ENCODE measurements at regions not wholly inside any gene's neighbourhood (a gene's known extent, or its start where the extent isn't known, plus 50 kb on each side); places are given as distances from the start of the nearest gene placed in this dataset.
"Not testable (repeated sequence)": the region's sequence is repeated elsewhere in the genome, so short reads cannot be mapped to it uniquely, and the experiment has no call there.

- Histone ChIP-seq H3K4me3 (no peak overlapping the region), H3K27me3 (no peaks in the 10 kb centered on the region), H3K36me3 (no peaks in the 10 kb centered on the region), H3K9me3 (no peaks in the 10 kb centered on the region), H3K27ac (no peak overlapping the region), H3K4me1 (peaks cover 3 to 13% of the 10 kb centered on the region in 2 donors)
- intact Hi-C loops (cut with DNase I; ENCODE audit: low total_unique reads): no loop called here
- TF ChIP-seq CTCF (IDR thresholded peaks at IDR 0.05) (no peak), POLR2A (IDR thresholded peaks at IDR 0.05) (no peak), POLR2AphosphoS5 (IDR thresholded peaks at IDR 0.05) (no peak)
- no peak for DNase-seq (ENCODE audit: low spot score in 2 of 2)
Measured at GRCh38 chr6:167748458-167749379, 78.0 kb upstream of the AFDN start.

GRCh38 chr6:167750956-167751358, 75.8 kb upstream of the AFDN start:
- DNase-seq (ENCODE audit: low spot score in 2 of 2): peak; percentile 89 to 97
- Histone ChIP-seq H3K36me3 (no peaks in the 10 kb centered on the region), H3K4me3 (peak overlapping the region in 2 of 3 donors; percentile 27 to 47), H3K27me3 (no peaks in the 10 kb centered on the region), H3K4me1 (peaks cover 3 to 13% of the 10 kb centered on the region in 2 donors), H3K27ac (peak overlapping the region; percentile 89 to 90), H3K9me3 (no peaks in the 10 kb centered on the region)
- intact Hi-C loops (cut with DNase I; ENCODE audit: low total_unique reads): no loop called here
- TF ChIP-seq CTCF (IDR thresholded peaks at IDR 0.05) (no peak), POLR2AphosphoS5 (IDR thresholded peaks at IDR 0.05) (peak; percentile 78 to 92 (median 91)), POLR2A (IDR thresholded peaks at IDR 0.05) (no peak)

GRCh38 chr6:167751579-167752115, 75.1 kb upstream of the AFDN start:
- Histone ChIP-seq H3K9me3 (no peaks in the 10 kb centered on the region), H3K4me1 (peaks cover 3 to 13% of the 10 kb centered on the region in 2 donors), H3K27ac (peak overlapping the region; percentile 89 to 90), H3K4me3 (peak overlapping the region in 2 of 3 donors; percentile 27 to 47), H3K36me3 (no peaks in the 10 kb centered on the region), H3K27me3 (no peaks in the 10 kb centered on the region)
- TF ChIP-seq POLR2AphosphoS5 (IDR thresholded peaks at IDR 0.05): no peak
- TF ChIP-seq POLR2A (IDR thresholded peaks at IDR 0.05): no peak
- TF ChIP-seq CTCF (IDR thresholded peaks at IDR 0.05): no peak
- DNase-seq (ENCODE audit: low spot score in 2 of 2): no peak
- intact Hi-C loops (cut with DNase I; ENCODE audit: low total_unique reads): no loop called here

- H3K27ac ChIP-seq; H3K9me3 ChIP-seq; DNase-seq (ENCODE audit: low spot score in 2 of 2); H3K4me3 ChIP-seq; H3K27me3 ChIP-seq; intact Hi-C loops (cut with DNase I; ENCODE audit: low total_unique reads); H3K36me3 ChIP-seq: not testable (repeated sequence)
- H3K4me1 ChIP-seq: peaks cover 3 to 13% of the 10 kb centered on the region in 2 donors
Measured at GRCh38 chr6:167753281-167753680, 73.4 kb upstream of the AFDN start.

GRCh38 chr6:167754691-167755090, 72.0 kb upstream of the AFDN start:
- DNase-seq (ENCODE audit: low spot score in 2 of 2): no peak
- no peak overlapping the region for H3K27ac ChIP-seq
- peaks cover 3 to 13% of the 10 kb centered on the region in 2 donors for H3K4me1 ChIP-seq
- no peak overlapping the region for H3K4me3 ChIP-seq
- H3K36me3 ChIP-seq: no peaks in the 10 kb centered on the region
- TF ChIP-seq POLR2AphosphoS5 (IDR thresholded peaks at IDR 0.05): no peak
- no peak for TF ChIP-seq POLR2A (IDR thresholded peaks at IDR 0.05)
- TF ChIP-seq CTCF (IDR thresholded peaks at IDR 0.05): no peak
- H3K9me3 ChIP-seq: no peaks in the 10 kb centered on the region
- intact Hi-C loops (cut with DNase I; ENCODE audit: low total_unique reads): no loop called here
- H3K27me3 ChIP-seq: no peaks in the 10 kb centered on the region
